ENCODE measurements at regions not wholly inside any gene's neighbourhood (a gene's known extent, or its start where the extent isn't known, plus 50 kb on each side); places are given as distances from the start of the nearest gene placed in this dataset.

DNA sequence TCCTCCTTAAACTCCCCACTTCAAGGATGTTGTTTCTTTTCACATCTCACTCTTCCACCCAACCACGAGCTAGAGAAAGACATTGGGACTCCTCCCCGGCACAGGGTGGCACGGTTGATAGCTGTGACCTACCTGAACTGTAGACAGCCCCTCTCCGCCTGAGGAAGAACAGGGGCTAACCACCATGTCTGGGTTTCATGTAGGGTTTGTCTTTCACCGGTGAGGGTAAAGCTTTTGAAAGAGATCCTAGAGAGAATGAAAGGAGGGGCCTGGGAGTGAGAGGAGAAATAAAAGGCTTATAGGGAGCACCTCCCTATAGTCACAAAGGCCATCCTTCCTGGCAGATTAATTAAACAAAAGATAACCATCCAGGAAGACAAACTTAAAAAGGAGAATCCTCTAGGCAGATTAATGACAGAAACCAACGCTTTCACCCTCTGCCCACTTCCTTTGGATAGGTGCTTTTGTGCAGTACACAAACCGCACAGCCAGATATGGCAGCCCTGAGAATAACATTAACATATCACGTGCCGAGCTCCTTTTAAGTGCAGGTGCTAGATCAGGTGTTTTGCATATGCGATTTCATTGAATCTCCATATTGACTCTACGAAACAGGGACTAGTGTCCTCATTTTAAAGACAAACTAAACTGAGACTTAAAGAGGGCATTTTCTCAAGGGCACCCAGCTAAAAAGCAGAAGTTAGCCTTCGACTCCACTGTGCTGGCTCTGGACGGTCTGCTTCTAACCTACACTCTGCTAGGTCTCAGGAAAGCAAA is 178.1 kb upstream of the RUNX1 start:
- WGBS, 4 donors, result 84 to 89% (median 87%) methylated on average over 13 of the region's 13 CpGs
- H3K27ac ChIP-seq, result no peak overlapping the region
- H3K27me3 ChIP-seq, result no peaks in the 10 kb centered on the region
- H3K36me3 ChIP-seq (replicated peaks in 1 of 2), result no peaks in the 10 kb centered on the region
- peaks cover 5 to 6% of the 10 kb centered on the region in 2 donors for H3K4me1 ChIP-seq (replicated peaks in 1 of 2)
- intact Hi-C loops (cut with DNase I), result no loop called here
- H3K4me3 ChIP-seq, result no peak overlapping the region
- no peak for TF ChIP-seq POLR2A (IDR thresholded peaks at IDR 0.05)
- TF ChIP-seq, protein P1, sequence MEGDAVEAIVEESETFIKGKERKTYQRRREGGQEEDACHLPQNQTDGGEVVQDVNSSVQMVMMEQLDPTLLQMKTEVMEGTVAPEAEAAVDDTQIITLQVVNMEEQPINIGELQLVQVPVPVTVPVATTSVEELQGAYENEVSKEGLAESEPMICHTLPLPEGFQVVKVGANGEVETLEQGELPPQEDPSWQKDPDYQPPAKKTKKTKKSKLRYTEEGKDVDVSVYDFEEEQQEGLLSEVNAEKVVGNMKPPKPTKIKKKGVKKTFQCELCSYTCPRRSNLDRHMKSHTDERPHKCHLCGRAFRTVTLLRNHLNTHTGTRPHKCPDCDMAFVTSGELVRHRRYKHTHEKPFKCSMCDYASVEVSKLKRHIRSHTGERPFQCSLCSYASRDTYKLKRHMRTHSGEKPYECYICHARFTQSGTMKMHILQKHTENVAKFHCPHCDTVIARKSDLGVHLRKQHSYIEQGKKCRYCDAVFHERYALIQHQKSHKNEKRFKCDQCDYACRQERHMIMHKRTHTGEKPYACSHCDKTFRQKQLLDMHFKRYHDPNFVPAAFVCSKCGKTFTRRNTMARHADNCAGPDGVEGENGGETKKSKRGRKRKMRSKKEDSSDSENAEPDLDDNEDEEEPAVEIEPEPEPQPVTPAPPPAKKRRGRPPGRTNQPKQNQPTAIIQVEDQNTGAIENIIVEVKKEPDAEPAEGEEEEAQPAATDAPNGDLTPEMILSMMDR (IDR thresholded peaks at IDR 0.05), result no peak
- H3K9me3 ChIP-seq (replicated peaks in 1 of 3), result no peaks in the 10 kb centered on the region
- no peak for DNase-seq

DNA sequence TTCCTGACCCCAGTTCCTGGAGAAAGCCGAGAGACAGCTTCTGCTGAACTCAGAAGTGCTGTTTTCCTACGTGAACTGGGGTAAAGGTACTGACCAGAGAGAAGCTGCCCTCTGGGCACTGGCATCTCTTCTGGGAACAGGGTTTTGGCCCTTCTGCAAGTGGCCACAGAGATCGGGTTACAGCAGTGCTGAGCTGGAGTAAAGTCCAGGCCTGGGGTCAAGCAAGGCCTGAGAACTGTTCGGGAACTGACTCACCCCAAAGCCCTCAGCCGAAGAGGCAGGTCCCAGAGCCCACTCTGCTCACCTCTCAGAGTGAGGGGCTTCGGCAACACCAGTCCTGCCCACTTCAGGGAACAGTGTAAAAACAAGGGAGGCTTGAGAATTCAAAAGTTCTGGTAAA is 177.2 kb upstream of the RUNX1 start:
- H3K27ac ChIP-seq, result no peak overlapping the region
- intact Hi-C loops (cut with DNase I), result no loop called here
- no peak for DNase-seq
- no peaks in the 10 kb centered on the region for H3K36me3 ChIP-seq (replicated peaks in 1 of 2)
- peaks cover 0 to 6% of the 10 kb centered on the region in 2 donors for H3K4me1 ChIP-seq (replicated peaks in 1 of 2)
- no peak overlapping the region for H3K4me3 ChIP-seq
- WGBS, 4 donors, result 59 to 80% (median 78%) methylated on average over 4 to 6 of the region's 6 CpGs
- H3K9me3 ChIP-seq (replicated peaks in 1 of 3), result no peaks in the 10 kb centered on the region
- TF ChIP-seq, protein P1 (IDR thresholded peaks at IDR 0.05), result no peak
- no peak for TF ChIP-seq POLR2A (IDR thresholded peaks at IDR 0.05)
- no peaks in the 10 kb centered on the region for H3K27me3 ChIP-seq

DNA sequence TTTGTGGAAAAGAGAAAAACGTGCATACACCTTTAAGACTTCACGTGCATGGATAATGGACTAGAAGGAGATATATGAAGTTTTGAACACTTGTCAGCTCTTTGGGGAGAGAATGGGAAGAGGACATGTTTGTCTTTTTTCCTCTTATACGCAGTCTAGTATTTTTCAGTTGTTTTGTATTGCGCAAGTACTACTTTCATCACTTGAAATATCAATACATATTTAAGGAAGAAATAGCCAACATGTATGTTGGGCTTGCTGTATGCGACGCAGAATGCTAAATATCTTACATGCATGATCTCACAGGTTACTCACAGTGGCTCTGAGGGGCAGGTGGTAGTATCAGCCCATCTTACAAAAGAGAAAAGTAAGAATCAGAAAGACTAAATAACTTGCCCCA is 176.5 kb upstream of the RUNX1 start:
- peaks cover 0 to 6% of the 10 kb centered on the region in 2 donors for H3K4me1 ChIP-seq (replicated peaks in 1 of 2)
- TF ChIP-seq POLR2A (IDR thresholded peaks at IDR 0.05), result no peak
- TF ChIP-seq, protein P1 (IDR thresholded peaks at IDR 0.05), result no peak
- intact Hi-C loops (cut with DNase I), result no loop called here
- no peaks in the 10 kb centered on the region for H3K27me3 ChIP-seq
- 83 to 91% (median 89%) methylated on average over 6 of the region's 6 CpGs for WGBS, 4 donors
- H3K4me3 ChIP-seq, result no peak overlapping the region
- H3K9me3 ChIP-seq (replicated peaks in 1 of 3), result no peaks in the 10 kb centered on the region
- DNase-seq, result no peak
- no peaks in the 10 kb centered on the region for H3K36me3 ChIP-seq (replicated peaks in 1 of 2)
- H3K27ac ChIP-seq, result no peak overlapping the region

DNA sequence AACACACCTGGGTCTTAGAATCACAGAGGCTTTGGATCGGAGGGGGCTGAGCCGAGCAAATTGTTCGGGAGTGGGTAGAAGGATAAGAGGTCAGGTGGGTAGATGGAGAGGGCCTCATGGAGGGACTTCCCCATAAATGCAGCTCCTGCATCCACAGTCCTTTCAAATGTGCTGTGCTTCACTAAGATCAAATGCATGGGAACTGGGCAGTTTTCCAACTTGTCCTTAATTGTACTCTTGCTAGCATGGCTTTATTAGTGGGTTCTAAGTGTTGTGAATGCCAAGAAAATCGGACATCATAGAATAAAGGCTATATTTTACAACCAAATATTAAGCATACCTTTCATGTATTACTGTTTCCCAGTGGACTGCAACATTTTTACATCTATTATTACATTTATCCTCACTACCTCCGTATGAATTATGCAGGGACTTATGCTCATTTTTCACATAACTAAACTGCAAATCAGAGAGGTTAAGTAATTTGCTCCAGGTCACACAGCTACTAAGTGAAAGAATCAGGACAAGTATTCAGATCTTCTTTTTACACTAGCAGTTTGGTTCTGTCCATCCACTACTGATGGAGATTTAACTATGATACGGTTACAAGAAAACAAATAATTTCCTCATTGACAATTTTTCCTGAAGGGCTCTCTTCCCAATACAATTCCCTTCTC is 174.5 kb upstream of the RUNX1 start:
- no peaks in the 10 kb centered on the region for H3K9me3 ChIP-seq (replicated peaks in 1 of 3)
- no peaks in the 10 kb centered on the region for H3K27me3 ChIP-seq
- 76 to 80% (median 78%) methylated on average over 6 of the region's 6 CpGs for WGBS, 4 donors
- no peak for DNase-seq
- intact Hi-C loops (cut with DNase I), result no loop called here
- TF ChIP-seq, protein P1 (IDR thresholded peaks at IDR 0.05), result no peak
- TF ChIP-seq POLR2A (IDR thresholded peaks at IDR 0.05), result no peak
- peaks cover 0 to 6% of the 10 kb centered on the region in 2 donors for H3K4me1 ChIP-seq (replicated peaks in 1 of 2)
- H3K36me3 ChIP-seq (replicated peaks in 1 of 2), result no peaks in the 10 kb centered on the region
- no peak overlapping the region for H3K4me3 ChIP-seq
- H3K27ac ChIP-seq, result no peak overlapping the region

Data from adrenal gland (tissue), 9 donors.